Stimulated activated CD8-positive, alpha-beta memory T cell treated with anti-CD3 and anti-CD28 coated beads, Interleukin-4, amount 100 ng/mL, for 48 hours (primary cell): ENCODE measurements at regions not wholly inside any gene's neighbourhood (a gene's known extent, or its start where the extent isn't known, plus 50 kb on each side); places are given as distances from the start of the nearest gene placed in this dataset.
"Not testable (repeated sequence)": the region's sequence is repeated elsewhere in the genome, so short reads cannot be mapped to it uniquely, and the experiment has no call there.

Experiments
- DNase-seq: peaks from one replicate; pipeline ENCODE4 v3.0.0-alpha.2; 2020

DNA sequence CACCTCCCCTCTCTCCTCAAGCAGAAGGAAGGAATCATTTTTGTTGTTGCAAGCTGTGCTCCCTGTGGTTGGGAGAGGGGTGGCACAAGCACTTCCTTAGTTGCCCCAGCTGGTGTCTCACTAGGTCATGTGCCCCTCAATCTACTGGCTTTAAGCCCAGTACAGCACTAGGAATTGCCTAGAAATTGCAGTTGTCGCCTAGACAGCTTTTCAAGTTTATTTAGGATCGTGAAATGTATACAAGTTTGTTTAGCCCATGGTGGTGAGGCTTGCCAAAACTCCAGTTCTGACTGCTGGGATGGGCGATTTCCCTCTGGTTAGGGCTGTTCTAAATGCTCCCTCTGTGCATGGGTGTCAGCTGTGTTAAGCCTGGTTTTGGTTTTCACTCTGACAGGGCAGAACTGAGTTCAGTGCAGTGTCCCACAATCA lies 126.8 kb upstream of the ZNF644 start:
- DNase-seq, result no peak

DNA sequence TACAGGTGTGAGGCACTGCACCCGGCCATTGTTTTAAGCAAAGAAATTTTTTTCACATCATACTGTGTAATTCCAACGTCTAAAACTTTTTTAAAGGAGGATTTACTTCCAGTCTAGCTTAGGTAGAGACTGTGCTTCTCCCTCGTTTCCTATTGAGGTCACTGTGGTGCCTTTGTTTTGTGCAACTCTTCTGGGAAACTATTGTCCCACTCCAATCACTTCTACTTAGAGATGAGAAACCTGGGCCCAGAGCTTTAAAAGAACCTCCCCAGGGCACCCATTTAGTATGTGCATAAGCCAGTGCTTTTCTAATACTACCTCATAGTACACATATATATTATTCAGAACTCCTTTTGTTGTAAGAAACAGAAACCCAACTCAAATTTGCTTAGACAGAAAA lies 120.0 kb upstream of the ZNF644 start:
- no peak for DNase-seq

GRCh38 chr1:91138959-91139358 lies 117.1 kb upstream of the ZNF644 start:
- no peak for DNase-seq

DNA sequence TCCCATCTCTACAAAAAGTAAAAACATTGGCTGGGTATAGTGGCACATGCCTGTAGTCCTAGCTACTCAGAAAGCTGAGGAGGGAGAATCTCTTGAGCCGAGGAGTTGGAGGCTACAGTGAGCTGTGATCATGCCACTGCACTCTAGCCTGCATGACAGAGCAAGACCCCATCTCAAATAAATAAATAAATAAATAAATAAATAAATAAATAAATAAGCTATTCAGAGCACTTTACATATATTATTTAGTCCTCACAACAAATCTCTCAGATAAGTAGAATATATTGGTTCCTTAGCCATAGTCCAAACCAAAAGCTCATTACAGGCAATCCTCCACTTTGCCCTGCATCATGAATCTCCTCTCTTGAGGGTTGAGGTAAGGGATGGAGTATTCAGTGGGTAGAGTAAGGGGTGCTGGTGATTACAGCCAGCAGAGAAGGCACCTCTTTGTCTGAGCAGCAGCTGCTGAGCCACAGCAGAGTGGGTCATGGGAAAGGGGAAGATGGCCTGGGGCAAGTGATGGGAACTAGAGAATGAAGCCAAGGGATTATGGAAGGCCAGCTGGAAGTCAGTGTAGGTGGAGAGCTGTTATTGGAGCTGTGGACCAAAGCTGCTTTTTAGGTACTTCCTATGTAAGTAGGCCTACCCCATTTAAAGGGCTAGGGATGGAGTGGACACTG lies 115.5 kb upstream of the ZNF644 start:
- no peak for DNase-seq

GRCh38 chr1:91135799-91136198 lies 114.0 kb upstream of the ZNF644 start:
- no peak for DNase-seq

- DNase-seq, result no peak
Measured at GRCh38 chr1:91133248-91133647, 111.4 kb upstream of the ZNF644 start.

DNA sequence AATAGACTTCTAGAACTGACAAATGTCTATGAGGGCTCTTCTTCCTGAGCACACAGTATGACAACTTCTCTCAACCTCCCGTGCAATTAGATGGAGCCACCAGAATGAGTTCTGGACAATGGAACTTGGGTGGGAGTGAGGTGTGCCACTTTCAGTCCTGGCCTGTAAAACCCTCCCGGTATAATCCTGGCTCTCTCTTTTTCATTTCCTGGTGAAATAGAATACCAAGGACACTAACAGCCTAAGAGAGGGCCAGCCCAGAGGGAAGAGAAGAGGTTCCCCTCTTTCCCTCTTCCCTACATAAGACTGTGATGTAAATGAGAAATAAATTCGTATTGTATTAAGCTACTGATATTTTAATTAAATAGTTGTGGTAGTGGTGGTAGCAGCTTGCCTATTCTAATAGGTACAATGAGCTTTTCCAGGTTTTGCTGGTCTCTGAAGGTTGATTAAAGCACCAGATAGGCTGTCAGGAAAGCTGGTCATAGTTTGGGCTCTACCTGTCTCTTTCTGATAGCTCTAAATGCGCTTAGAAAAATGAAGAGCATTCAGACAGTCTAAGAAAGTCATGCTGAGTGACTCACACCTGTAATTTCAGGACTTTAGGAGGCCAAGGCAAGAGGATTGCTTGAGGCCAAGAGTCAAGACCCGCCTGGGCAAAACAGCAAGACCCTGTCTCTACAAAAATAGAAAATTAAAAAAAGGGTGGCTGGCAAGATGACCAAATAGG lies 108.6 kb upstream of the ZNF644 start:
- no peak for DNase-seq

- DNase-seq, result no peak
Measured at GRCh38 chr1:91129458-91129857, 107.6 kb upstream of the ZNF644 start.

- no peak for DNase-seq
Measured at GRCh38 chr1:91129017-91129416, 107.2 kb upstream of the ZNF644 start.

GRCh38 chr1:91124989-91125417 lies 103.2 kb upstream of the ZNF644 start:
- DNase-seq, result peak; percentile 61

GRCh38 chr1:91124290-91124985 lies 102.6 kb upstream of the ZNF644 start:
- DNase-seq, result peak; percentile 47

- DNase-seq, result no peak
Measured at GRCh38 chr1:91123773-91124172, 101.9 kb upstream of the ZNF644 start.

GRCh38 chr1:91123319-91123718 lies 101.5 kb upstream of the ZNF644 start:
- DNase-seq, result no peak

GRCh38 chr1:91122106-91122717 lies 100.4 kb upstream of the ZNF644 start:
- DNase-seq, result no peak

DNA sequence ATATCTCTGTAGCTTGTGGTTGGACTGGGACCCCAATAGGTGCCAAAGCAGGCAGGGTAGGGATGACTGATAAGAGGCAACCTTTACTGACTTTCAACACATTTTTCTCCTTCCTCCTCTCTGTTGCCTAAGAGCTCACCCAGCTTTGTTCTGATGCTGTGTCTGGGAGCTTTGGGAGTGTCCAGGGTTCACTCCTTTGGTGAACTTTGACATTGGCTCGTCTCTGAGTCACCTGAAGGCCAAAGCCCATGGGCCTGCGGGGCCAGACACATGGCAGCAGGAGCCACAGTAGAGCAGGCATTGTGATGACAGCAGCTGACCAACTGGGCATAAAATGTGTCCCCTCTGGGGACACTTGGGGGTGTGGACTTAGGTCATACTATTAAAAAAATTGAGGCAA lies 99.5 kb upstream of the ZNF644 start:
- DNase-seq, result no peak

GRCh38 chr1:91120936-91121335 lies 99.1 kb upstream of the ZNF644 start:
- DNase-seq, result no peak

- DNase-seq, result no peak
Measured at GRCh38 chr1:91120421-91120820, 98.6 kb upstream of the ZNF644 start.

- no peak for DNase-seq
Measured at GRCh38 chr1:91104712-91105111, 82.9 kb upstream of the ZNF644 start.

DNA sequence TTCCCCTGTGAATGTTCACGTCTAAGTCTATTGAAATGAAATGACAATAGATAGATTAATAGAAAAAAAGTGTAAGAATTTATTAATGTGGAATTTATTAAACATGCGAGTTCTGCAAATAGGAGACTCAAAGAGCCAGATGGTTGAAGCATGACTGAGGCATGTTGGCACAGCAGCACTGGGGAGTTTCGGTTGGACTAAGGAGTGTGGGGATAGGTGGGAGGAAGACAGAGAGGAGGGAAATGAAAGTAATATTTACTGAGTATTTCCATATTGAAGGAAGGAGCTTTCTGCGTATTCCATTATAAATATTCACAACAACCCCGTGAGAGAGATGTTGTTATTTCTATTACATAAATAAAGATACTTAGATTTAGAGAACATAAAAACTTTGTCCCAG lies 79.5 kb upstream of the ZNF644 start:
- DNase-seq, result no peak

- no peak for DNase-seq
Measured at GRCh38 chr1:91099746-91100621, 78.1 kb upstream of the ZNF644 start.

DNA sequence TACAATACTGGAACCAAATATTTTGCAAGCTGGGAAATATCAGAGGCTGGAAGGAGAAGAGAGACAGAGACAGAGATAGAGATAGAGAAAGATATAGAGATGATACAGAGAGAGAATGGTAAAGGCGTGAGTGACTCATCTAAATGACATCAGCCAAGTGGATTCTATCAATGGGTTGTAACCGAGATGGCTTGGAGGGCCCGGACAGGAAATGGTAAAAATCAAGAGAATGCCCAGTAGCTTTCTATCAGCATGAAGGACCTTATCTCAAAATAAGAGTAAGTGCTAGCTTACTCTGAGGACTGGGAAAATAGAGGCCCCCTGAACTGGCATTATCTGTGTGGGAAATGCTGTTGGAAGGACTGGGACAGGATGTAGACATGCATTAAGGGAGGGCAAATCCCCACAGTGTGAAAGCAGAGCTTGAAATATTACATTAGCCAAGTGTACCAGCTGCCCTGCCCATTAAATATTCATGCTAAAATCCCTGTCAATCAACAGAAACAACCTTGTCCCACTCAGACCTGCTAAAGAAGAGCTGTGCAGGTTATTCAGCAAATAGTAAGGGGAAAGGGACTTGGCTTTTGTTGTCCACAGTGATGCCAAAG lies 76.6 kb upstream of the ZNF644 start:
- no peak for DNase-seq

DNA sequence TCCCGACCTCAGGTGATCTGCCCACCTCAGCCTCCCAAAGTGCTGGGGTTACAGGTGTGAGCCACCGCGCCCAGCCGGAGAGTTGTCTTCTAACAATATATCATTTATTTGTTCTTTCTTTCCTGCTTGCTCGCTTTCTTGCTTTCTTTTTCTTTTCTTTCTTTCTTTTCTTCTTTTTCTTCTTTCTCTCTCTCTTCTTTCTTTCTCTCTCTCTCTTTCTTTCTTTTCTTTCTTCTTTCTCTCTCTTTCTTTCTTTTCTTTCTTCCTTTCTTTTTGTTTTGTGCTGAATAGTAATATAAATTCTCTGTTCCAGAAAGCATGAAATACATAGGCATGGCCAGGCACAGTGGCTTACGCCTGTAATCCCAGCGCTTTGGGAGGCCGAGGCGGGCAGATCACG lies 73.5 kb upstream of the ZNF644 start:
- not testable (repeated sequence) for DNase-seq
